Cardiac muscle cell (in vitro differentiated cells and primary cell): ENCODE measurements at regions not wholly inside any gene's neighbourhood (a gene's known extent, or its start where the extent isn't known, plus 50 kb on each side); places are given as distances from the start of the nearest gene placed in this dataset.

Experiments used
- DNase-seq, 2 donors: peaks; one replicate each; pipeline versions ENCODE4 v3.0.0 to v3.0.0-alpha.2; 2010 to 2017; ENCODE audit warnings: low read depth in 1 of 2, low spot score in 1 of 2
- H3K27ac ChIP-seq: fragments of 200-600 bp; sonication (generic); 2 replicates; pipeline ENCODE4 v1.5.1; 2016
- H3K27me3 ChIP-seq: fragments of 200-600 bp; sonication (generic); 2 replicates; pipeline ENCODE4 v1.6.0; 2016; ENCODE audit warnings: control low read depth
- H3K36me3 ChIP-seq: fragments of 200-600 bp; sonication (generic); 2 replicates; pipeline ENCODE4 v1.5.1; 2016; ENCODE audit warnings: control low read depth
- H3K4me1 ChIP-seq: fragments of 200-600 bp; sonication (generic); 2 replicates; pipeline ENCODE4 v1.8.1; 2017; ENCODE audit warnings: low read depth, mild to moderate bottlenecking, mixed run types
- H3K4me3 ChIP-seq: fragments of 200-600 bp; sonication (generic); 2 replicates; pipeline ENCODE4 v1.5.1; 2016; ENCODE audit warnings: mild to moderate bottlenecking
- H3K9me3 ChIP-seq: fragments of 200-600 bp; sonication (generic); 2 replicates; pipeline ENCODE4 v1.5.1; 2017; ENCODE audit warnings: low read depth, mild to moderate bottlenecking, control low read depth
- TF ChIP-seq, protein P1 (sequence below): IDR thresholded peaks from 2 replicates; pipeline ENCODE4 v1.5.1; 2012; ENCODE audit warnings: low read depth, mild to moderate bottlenecking, low read length

DNA sequence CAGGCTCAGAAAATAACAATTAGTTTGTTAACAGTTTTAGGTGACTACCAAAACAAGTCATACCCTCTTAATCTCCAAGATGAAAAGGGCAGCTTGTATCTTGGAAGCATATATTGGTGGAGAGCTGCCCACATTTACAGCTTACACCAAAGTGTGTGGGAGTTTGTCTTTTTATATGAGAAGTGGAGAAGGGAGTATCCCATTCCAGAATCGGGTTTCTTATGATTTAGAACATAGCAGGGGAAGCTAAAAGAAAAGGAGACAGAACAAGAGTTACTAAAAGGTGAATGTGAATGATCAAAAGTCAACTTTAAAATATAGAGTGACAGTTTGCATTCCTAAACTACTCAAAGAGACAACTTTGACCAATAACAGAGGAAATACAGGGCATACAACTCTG is 338.6 kb upstream of the VWC2 start:
- no peaks in the 10 kb centered on the region for H3K4me1 ChIP-seq

DNA sequence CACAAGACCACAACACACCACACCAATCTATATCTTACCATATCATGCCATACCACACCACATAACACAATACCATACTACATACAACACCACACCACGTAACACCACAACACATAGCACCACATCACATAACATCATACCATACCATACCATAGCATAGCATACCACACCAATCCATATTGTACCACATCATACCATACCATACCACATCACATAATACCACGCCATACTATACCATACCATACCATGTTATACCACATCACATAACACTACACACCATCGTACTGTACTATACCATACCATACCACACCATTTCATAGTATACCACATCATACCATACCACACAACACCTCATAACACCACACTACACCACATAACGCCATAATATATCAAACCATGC is 335.2 kb upstream of the VWC2 start:
- TF ChIP-seq, protein P1, sequence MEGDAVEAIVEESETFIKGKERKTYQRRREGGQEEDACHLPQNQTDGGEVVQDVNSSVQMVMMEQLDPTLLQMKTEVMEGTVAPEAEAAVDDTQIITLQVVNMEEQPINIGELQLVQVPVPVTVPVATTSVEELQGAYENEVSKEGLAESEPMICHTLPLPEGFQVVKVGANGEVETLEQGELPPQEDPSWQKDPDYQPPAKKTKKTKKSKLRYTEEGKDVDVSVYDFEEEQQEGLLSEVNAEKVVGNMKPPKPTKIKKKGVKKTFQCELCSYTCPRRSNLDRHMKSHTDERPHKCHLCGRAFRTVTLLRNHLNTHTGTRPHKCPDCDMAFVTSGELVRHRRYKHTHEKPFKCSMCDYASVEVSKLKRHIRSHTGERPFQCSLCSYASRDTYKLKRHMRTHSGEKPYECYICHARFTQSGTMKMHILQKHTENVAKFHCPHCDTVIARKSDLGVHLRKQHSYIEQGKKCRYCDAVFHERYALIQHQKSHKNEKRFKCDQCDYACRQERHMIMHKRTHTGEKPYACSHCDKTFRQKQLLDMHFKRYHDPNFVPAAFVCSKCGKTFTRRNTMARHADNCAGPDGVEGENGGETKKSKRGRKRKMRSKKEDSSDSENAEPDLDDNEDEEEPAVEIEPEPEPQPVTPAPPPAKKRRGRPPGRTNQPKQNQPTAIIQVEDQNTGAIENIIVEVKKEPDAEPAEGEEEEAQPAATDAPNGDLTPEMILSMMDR = no peak
- Histone ChIP-seq H3K4me1 (peaks cover 2% of the 10 kb centered on the region), H3K36me3 (no peaks in the 10 kb centered on the region), H3K9me3 (no peaks in the 10 kb centered on the region), H3K27ac (no peak overlapping the region), H3K4me3 (no peak overlapping the region), H3K27me3 (no peaks in the 10 kb centered on the region)
- no peak for DNase-seq

More for the DNA sequence above, 338.6 kb upstream of the VWC2 start:
- Histone ChIP-seq H3K4me3 (no peak overlapping the region), H3K9me3 (no peaks in the 10 kb centered on the region), H3K36me3 (no peaks in the 10 kb centered on the region), H3K27me3 (no peaks in the 10 kb centered on the region), H3K27ac (no peak overlapping the region)
- TF ChIP-seq, protein P1 = no peak
- DNase-seq = no peak

DNA sequence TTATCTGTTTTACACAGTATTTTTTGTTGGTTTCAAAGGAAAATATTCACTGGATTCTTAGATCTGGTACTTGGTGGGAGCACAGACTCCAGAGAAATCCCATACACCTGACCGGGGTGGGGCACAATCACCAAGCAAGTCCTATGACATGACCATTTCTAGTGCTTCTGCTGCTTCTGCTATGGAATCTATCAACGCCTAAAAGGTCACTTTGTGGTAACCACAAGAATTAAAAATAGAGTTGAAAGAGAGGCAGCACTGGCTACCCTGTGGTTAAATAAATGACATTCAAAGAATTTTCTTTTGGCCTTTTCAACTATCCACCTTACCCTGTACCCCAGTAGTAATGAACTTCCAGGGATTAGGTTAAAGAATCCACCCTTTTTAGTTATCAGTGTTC is 329.9 kb upstream of the VWC2 start:
- no peak for DNase-seq
- Histone ChIP-seq H3K27me3 (no peaks in the 10 kb centered on the region), H3K36me3 (no peaks in the 10 kb centered on the region), H3K4me1 (peaks cover 12% of the 10 kb centered on the region), H3K27ac (peak overlapping the region; percentile 81), H3K4me3 (no peak overlapping the region), H3K9me3 (no peaks in the 10 kb centered on the region)
- TF ChIP-seq, protein P1 = no peak

- H3K9me3 ChIP-seq = no peaks in the 10 kb centered on the region
- no peaks in the 10 kb centered on the region for H3K27me3 ChIP-seq
- H3K4me1 ChIP-seq = no peaks in the 10 kb centered on the region
- no peak overlapping the region for H3K4me3 ChIP-seq
- H3K27ac ChIP-seq = no peak overlapping the region
- TF ChIP-seq, protein P1 = no peak
- no peak for DNase-seq
- H3K36me3 ChIP-seq = no peaks in the 10 kb centered on the region
Observed at GRCh38 chr7:49453486-49453885, 320.0 kb upstream of the VWC2 start.

DNA sequence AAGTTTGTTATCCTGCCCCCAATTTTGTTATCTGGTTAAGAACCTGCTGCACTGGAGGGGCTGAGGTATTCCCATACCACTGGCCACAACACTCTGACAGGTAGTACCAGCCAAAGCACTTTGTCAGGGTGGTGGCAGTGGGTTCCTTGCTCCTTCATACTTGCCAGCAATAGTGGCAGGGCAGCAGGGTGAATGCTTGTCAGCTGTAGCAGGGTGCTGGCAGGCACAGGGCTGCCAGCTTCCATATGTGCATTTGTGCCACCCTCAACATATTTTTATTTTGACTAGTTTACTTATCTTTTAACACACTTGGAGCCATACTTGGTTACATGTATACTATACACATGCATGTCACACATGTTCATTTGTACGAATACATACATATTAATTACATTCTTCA is 294.0 kb upstream of the VWC2 start:
- Histone ChIP-seq H3K4me3 (no peak overlapping the region), H3K27me3 (no peaks in the 10 kb centered on the region), H3K27ac (no peak overlapping the region), H3K36me3 (no peaks in the 10 kb centered on the region), H3K4me1 (no peaks in the 10 kb centered on the region), H3K9me3 (no peaks in the 10 kb centered on the region)
- TF ChIP-seq, protein P1 = no peak
- DNase-seq = no peak
